ENCODE measurements at regions not wholly inside any gene's neighbourhood (a gene's known extent, or its start where the extent isn't known, plus 50 kb on each side); places are given as distances from the start of the nearest gene placed in this dataset.

DNA sequence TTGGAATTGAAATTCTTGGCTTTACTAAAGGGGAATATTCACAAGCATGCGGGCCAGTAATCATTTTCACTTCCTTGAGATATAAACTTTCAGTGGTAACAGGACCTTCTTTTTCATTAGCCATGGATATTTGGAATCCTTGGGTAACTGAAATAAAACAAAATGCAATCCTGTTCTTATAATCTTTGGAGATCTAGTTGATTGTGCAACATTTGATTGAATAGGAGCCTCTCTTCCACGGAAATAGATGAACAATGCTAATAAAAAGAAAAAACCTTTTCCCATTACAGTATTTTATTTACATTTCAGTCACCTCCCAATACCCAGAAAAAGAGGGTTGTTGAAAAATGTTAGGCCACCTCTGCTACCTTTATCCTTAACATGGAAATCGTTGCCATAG is 225.6 kb downstream of the MAP2K6 start:
- Histone ChIP-seq H4K91ac (ENCODE audit: low read depth, low read length) (no peak overlapping the region), H2BK120ac (ENCODE audit: insufficient read depth, low read length, poor library complexity) (no peak overlapping the region), H3K79me1 (ENCODE audit: low read length) (no peaks in the 10 kb centered on the region), H3K27ac (ENCODE audit: low read depth, low read length) (no peak overlapping the region), H3K4me3 (ENCODE audit: low read depth, low read length) (no peak overlapping the region), H2AFZ (ENCODE audit: insufficient read depth, low read length, poor library complexity) (no peak overlapping the region), H3K9ac (ENCODE audit: low read length) (no peak overlapping the region), H2BK12ac (ENCODE audit: low read length) (no peak overlapping the region), H3K36me3 (ENCODE audit: control insufficient read depth in 1 of 2, insufficient read depth in 2 of 2, low read length in 2 of 2) (no peaks in the 10 kb centered on the region), H3K4ac (ENCODE audit: low read depth, low read length) (no peak overlapping the region), H3K23ac (ENCODE audit: low read length) (no peak overlapping the region), H2AK5ac (ENCODE audit: low read length) (no peak overlapping the region), H4K12ac (ENCODE audit: low read depth, low read length) (no peak overlapping the region), H3K27me3 (ENCODE audit: insufficient read depth, low read length) (no peaks in the 10 kb centered on the region), H3K9me3 (ENCODE audit: insufficient read depth, low read depth, low read length) (no peaks in the 10 kb centered on the region), H3K79me2 (ENCODE audit: control insufficient read depth, insufficient read depth, low read length, poor library complexity) (no peaks in the 10 kb centered on the region), H3K14ac (ENCODE audit: low read length) (no peak overlapping the region), H4K8ac (ENCODE audit: low read depth, low read length) (no peak overlapping the region), H3K18ac (ENCODE audit: low read length) (no peak overlapping the region), H3K4me2 (ENCODE audit: low read length) (no peak overlapping the region), H3K4me1 (ENCODE audit: control insufficient read depth in 1 of 2, insufficient read depth in 2 of 2, low read length in 2 of 2) (peaks cover 0 to 2% of the 10 kb centered on the region in 2 experiments), H2BK5ac (ENCODE audit: low read depth, low read length, poor library complexity) (no peak overlapping the region)
- no peak for DNase-seq
- no CpG with 5 or more reads among the region's 3 CpGs for WGBS (ENCODE audit: extremely low coverage, insufficient coverage, insufficient read length)

DNA sequence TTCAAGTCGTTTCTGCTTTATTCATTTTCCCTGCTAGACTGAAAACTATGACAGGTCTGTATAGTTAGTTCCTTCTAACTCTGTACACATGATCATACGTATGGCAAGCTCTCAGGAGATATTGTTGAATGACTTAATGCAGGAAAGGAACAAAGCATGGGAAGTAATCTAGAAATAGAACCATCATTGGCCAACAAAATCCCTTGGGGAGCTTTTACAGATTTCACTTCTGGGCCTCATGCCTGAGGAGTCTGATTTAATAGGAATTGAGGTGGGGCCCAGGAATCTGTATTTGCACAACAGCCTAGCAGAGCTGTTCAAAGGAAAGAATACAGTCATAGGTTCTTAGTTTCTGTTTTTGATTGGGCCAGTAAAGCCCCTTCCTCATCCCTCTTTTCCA is 229.2 kb downstream of the MAP2K6 start:
- Histone ChIP-seq H3K9me3 (ENCODE audit: insufficient read depth, low read depth, low read length) (no peaks in the 10 kb centered on the region), H3K23ac (ENCODE audit: low read length) (no peak overlapping the region), H3K9ac (ENCODE audit: low read length) (no peak overlapping the region), H2BK12ac (ENCODE audit: low read length) (no peak overlapping the region), H3K4me1 (ENCODE audit: control insufficient read depth in 1 of 2, insufficient read depth in 2 of 2, low read length in 2 of 2) (no peaks in the 10 kb centered on the region), H4K8ac (ENCODE audit: low read depth, low read length) (no peak overlapping the region), H4K12ac (ENCODE audit: low read depth, low read length) (no peak overlapping the region), H4K91ac (ENCODE audit: low read depth, low read length) (no peak overlapping the region), H3K79me1 (ENCODE audit: low read length) (no peaks in the 10 kb centered on the region), H2BK5ac (ENCODE audit: low read depth, low read length, poor library complexity) (no peak overlapping the region), H3K18ac (ENCODE audit: low read length) (no peak overlapping the region), H3K4me3 (ENCODE audit: low read depth, low read length) (no peak overlapping the region), H3K27me3 (ENCODE audit: insufficient read depth, low read length) (no peaks in the 10 kb centered on the region), H2AFZ (ENCODE audit: insufficient read depth, low read length, poor library complexity) (no peak overlapping the region), H3K4ac (ENCODE audit: low read depth, low read length) (no peak overlapping the region), H3K4me2 (ENCODE audit: low read length) (no peak overlapping the region), H2AK5ac (ENCODE audit: low read length) (no peak overlapping the region), H3K36me3 (ENCODE audit: control insufficient read depth in 1 of 2, insufficient read depth in 2 of 2, low read length in 2 of 2) (no peaks in the 10 kb centered on the region), H3K27ac (ENCODE audit: low read depth, low read length) (no peak overlapping the region), H3K79me2 (ENCODE audit: control insufficient read depth, insufficient read depth, low read length, poor library complexity) (no peaks in the 10 kb centered on the region), H2BK120ac (ENCODE audit: insufficient read depth, low read length, poor library complexity) (no peak overlapping the region), H3K14ac (ENCODE audit: low read length) (no peak overlapping the region)
- DNase-seq = no peak
- WGBS (ENCODE audit: extremely low coverage, insufficient coverage, insufficient read length) = no CpG with 5 or more reads among the region's 2 CpGs

DNA sequence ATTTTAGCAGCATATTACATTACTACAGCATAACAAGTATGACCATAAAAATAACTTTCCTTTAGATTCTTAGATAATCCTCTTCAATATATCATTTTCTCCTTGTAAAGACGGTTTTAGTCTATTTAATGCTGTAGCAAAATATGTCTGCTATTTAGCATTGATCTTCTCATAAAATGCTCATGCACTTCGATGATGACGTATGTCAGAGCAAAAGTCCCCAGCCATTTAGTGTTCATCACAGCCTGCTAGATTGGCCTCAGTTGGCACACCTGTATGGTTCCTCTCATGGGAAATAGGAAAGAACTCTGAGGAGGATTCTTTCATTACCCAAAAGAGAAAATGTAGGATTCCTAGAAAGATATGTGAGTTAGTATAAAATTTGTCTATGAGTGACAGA is 232.2 kb downstream of the MAP2K6 start:
- WGBS (ENCODE audit: extremely low coverage, insufficient coverage, insufficient read length) = no CpG with 5 or more reads among the region's 3 CpGs
- Histone ChIP-seq H4K8ac (ENCODE audit: low read depth, low read length) (no peak overlapping the region), H3K18ac (ENCODE audit: low read length) (no peak overlapping the region)

DNA sequence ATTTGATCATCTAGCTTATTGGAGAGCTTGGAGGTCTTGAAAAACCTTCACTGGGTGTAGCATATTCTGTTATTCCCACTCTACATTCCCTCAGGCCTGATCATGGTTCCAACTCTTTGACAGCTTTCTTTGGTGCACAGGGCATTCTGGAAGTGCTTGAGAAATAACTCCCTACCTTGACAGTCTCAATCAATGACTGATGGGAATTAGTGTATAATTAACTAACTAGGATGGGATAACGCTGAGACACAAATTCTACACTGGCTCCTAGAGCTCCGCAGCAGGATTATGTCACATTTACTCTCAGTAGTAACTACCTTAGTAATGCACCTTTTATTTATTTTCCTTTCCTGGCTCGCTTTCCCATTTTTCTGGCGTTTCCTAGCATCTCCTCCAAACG is 236.4 kb downstream of the MAP2K6 start:
- Histone ChIP-seq H2BK5ac (ENCODE audit: low read depth, low read length, poor library complexity) (no peak overlapping the region), H2AFZ (ENCODE audit: insufficient read depth, low read length, poor library complexity) (no peak overlapping the region), H3K4me1 (ENCODE audit: control insufficient read depth in 1 of 2, insufficient read depth in 2 of 2, low read length in 2 of 2) (no peaks in the 10 kb centered on the region), H3K4me2 (ENCODE audit: low read length) (no peak overlapping the region), H2AK5ac (ENCODE audit: low read length) (no peak overlapping the region), H3K4ac (ENCODE audit: low read depth, low read length) (no peak overlapping the region), H3K23ac (ENCODE audit: low read length) (no peak overlapping the region), H4K91ac (ENCODE audit: low read depth, low read length) (no peak overlapping the region), H3K9ac (ENCODE audit: low read length) (no peak overlapping the region), H3K27me3 (ENCODE audit: insufficient read depth, low read length) (no peaks in the 10 kb centered on the region), H2BK12ac (ENCODE audit: low read length) (no peak overlapping the region), H3K14ac (ENCODE audit: low read length) (no peak overlapping the region), H3K36me3 (ENCODE audit: control insufficient read depth in 1 of 2, insufficient read depth in 2 of 2, low read length in 2 of 2) (no peaks in the 10 kb centered on the region), H2BK120ac (ENCODE audit: insufficient read depth, low read length, poor library complexity) (no peak overlapping the region), H4K12ac (ENCODE audit: low read depth, low read length) (no peak overlapping the region), H3K18ac (ENCODE audit: low read length) (no peak overlapping the region), H4K8ac (ENCODE audit: low read depth, low read length) (no peak overlapping the region), H3K79me1 (ENCODE audit: low read length) (no peaks in the 10 kb centered on the region), H3K79me2 (ENCODE audit: control insufficient read depth, insufficient read depth, low read length, poor library complexity) (no peaks in the 10 kb centered on the region), H3K4me3 (ENCODE audit: low read depth, low read length) (no peak overlapping the region), H3K9me3 (ENCODE audit: insufficient read depth, low read depth, low read length) (peaks cover 2% of the 10 kb centered on the region), H3K27ac (ENCODE audit: low read depth, low read length) (no peak overlapping the region)
- DNase-seq = no peak
- WGBS (ENCODE audit: extremely low coverage, insufficient coverage, insufficient read length) = no CpG with 5 or more reads among the region's 5 CpGs

More for the DNA sequence above, 232.2 kb downstream of the MAP2K6 start:
- H4K12ac ChIP-seq (ENCODE audit: low read depth, low read length) = no peak overlapping the region
- no peak overlapping the region for H3K27ac ChIP-seq (ENCODE audit: low read depth, low read length)
- H3K36me3 ChIP-seq (ENCODE audit: control insufficient read depth in 1 of 2, insufficient read depth in 2 of 2, low read length in 2 of 2) = no peaks in the 10 kb centered on the region
- no peak overlapping the region for H3K4ac ChIP-seq (ENCODE audit: low read depth, low read length)
- H2BK12ac ChIP-seq (ENCODE audit: low read length) = no peak overlapping the region
- no peaks in the 10 kb centered on the region for H3K27me3 ChIP-seq (ENCODE audit: insufficient read depth, low read length)
- no peaks in the 10 kb centered on the region for H3K79me2 ChIP-seq (ENCODE audit: control insufficient read depth, insufficient read depth, low read length, poor library complexity)
- no peak overlapping the region for H3K4me3 ChIP-seq (ENCODE audit: low read depth, low read length)
- no peak overlapping the region for H4K91ac ChIP-seq (ENCODE audit: low read depth, low read length)
- H2AFZ ChIP-seq (ENCODE audit: insufficient read depth, low read length, poor library complexity) = no peak overlapping the region
- no peak overlapping the region for H3K14ac ChIP-seq (ENCODE audit: low read length)
- H3K79me1 ChIP-seq (ENCODE audit: low read length) = no peaks in the 10 kb centered on the region
- H3K4me2 ChIP-seq (ENCODE audit: low read length) = no peak overlapping the region
- H3K9me3 ChIP-seq (ENCODE audit: insufficient read depth, low read depth, low read length) = no peaks in the 10 kb centered on the region
- no peak overlapping the region for H2BK5ac ChIP-seq (ENCODE audit: low read depth, low read length, poor library complexity)
- H2AK5ac ChIP-seq (ENCODE audit: low read length) = no peak overlapping the region
- no peak overlapping the region for H3K23ac ChIP-seq (ENCODE audit: low read length)
- no peak overlapping the region for H3K9ac ChIP-seq (ENCODE audit: low read length)
- no peak overlapping the region for H2BK120ac ChIP-seq (ENCODE audit: insufficient read depth, low read length, poor library complexity)
- no peaks in the 10 kb centered on the region for H3K4me1 ChIP-seq (ENCODE audit: control insufficient read depth in 1 of 2, insufficient read depth in 2 of 2, low read length in 2 of 2)
- no peak for DNase-seq
